ENCODE measurements at regions not wholly inside any gene's neighbourhood (a gene's known extent, or its start where the extent isn't known, plus 50 kb on each side); places are given as distances from the start of the nearest gene placed in this dataset. TPM values are rescaled to one million over a fixed set of nuclear protein-coding genes. Genes with fewer than 3 reads are reported as not detected.

GRCh38 chr5:20040901-20041300 is 52.9 kb upstream of the CDH18 start:
- no peak for DNase-seq (ENCODE audit: low read depth)

More at GRCh38 chr5:20040901-20041300, 52.9 kb upstream of the CDH18 start:
- TF ChIP-seq, protein P1, sequence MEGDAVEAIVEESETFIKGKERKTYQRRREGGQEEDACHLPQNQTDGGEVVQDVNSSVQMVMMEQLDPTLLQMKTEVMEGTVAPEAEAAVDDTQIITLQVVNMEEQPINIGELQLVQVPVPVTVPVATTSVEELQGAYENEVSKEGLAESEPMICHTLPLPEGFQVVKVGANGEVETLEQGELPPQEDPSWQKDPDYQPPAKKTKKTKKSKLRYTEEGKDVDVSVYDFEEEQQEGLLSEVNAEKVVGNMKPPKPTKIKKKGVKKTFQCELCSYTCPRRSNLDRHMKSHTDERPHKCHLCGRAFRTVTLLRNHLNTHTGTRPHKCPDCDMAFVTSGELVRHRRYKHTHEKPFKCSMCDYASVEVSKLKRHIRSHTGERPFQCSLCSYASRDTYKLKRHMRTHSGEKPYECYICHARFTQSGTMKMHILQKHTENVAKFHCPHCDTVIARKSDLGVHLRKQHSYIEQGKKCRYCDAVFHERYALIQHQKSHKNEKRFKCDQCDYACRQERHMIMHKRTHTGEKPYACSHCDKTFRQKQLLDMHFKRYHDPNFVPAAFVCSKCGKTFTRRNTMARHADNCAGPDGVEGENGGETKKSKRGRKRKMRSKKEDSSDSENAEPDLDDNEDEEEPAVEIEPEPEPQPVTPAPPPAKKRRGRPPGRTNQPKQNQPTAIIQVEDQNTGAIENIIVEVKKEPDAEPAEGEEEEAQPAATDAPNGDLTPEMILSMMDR (IDR thresholded peaks at IDR 0.05; ENCODE audit: insufficient read depth, low read length), result no peak
- no peak overlapping the region for H3K4me3 ChIP-seq (ENCODE audit: low read depth, low read length)

Small RNA genes lying in the stretch of these regions (small RNA-seq; reads per million reads assigned to genes)
- not detected for gene AC093303.1
